K562 (cell line): ENCODE measurements at regions not wholly inside any gene's neighbourhood (a gene's known extent, or its start where the extent isn't known, plus 50 kb on each side); places are given as distances from the start of the nearest gene placed in this dataset.

Experiments used
- ATAC-seq: fragments of 200-7000 bp; cut with Tn5 transposase; 3 replicates; pipeline ENCODE4 v1.9.1; 2020; ENCODE audit warnings: moderate library complexity
- BruUV-seq: library from RNA; stranded (reverse); fragments of 400-500 nt; replicated peaks from 2 replicates; lab custom pipeline; 2021; lab: Mats Ljungman, UMichigan
- CTCF ChIA-PET: fragments of 300-600 bp; formaldehyde crosslinking; extraction: SDS; loops from one replicate; lab custom pipeline; 2021; ENCODE audit warnings: low intra/inter-chr PET ratio; lab: Yijun Ruan, JAX
- POLR2A ChIA-PET: fragments of 300-600, 350-650 bp; sonication (Branson Sonifier 250); formaldehyde crosslinking; extraction: SDS; loops from one replicate; lab custom pipeline; 2021; ENCODE audit warnings: antibody characterized with exemption, inconsistent platforms; lab: Yijun Ruan, JAX
- DNase-seq, 4 experiments: peaks; one replicate each; pipeline versions ENCODE4 v3.0.0 to v3.0.0-alpha.2; 2011 to 2018; ENCODE audit warnings: low spot score in 3 of 4, mixed read lengths in 3 of 4; ENCODE audit errors: extremely low read depth in 1 of 4
- FAIRE-seq: peaks from 2 replicates; lab custom pipeline; 2011; peaks lifted over from hg19 to GRCh38; lab: Jason Lieb, UNC
- H2AFZ ChIP-seq: 2 replicates; pipeline ENCODE4 v1.6.0; 2011; ENCODE audit warnings: low read depth, low read length, control low read depth, inconsistent platforms
- H3K27ac ChIP-seq: fragments of 200-600 bp; 3 replicates; pipeline ENCODE4 v1.8.0; 2011; ENCODE audit warnings: low read depth, mild to moderate bottlenecking, control low read depth, inconsistent platforms, low read length, moderate library complexity, mixed read lengths; ENCODE audit errors: extremely low read depth
- H3K27me3 ChIP-seq, 2 experiments: fragments of 300-600 bp in 1 of 2; 2 replicates in 1 of 2; 3 replicates in 1 of 2; pipeline versions ENCODE4 v1.6.0 to v1.8.0; 2011; ENCODE audit warnings: inconsistent platforms in 2 of 2, low read length in 2 of 2, mild to moderate bottlenecking in 1 of 2, mixed read lengths in 1 of 2, moderate library complexity in 1 of 2; ENCODE audit not compliant: control insufficient read depth in 2 of 2, insufficient read depth in 2 of 2
- H3K36me3 ChIP-seq: fragments of 300-600 bp; 3 replicates; pipeline ENCODE4 v1.8.0; 2011; ENCODE audit warnings: mild to moderate bottlenecking, low read length, inconsistent platforms; ENCODE audit not compliant: control insufficient read depth, insufficient read depth
- H3K4me1 ChIP-seq, 2 experiments: fragments of 200-600 bp in 1 of 2; replicated peaks in 1 of 2; 2 replicates in 1 of 2; 3 replicates in 1 of 2; pipeline versions ENCODE4 v1.5.1 to v1.8.0; 2011; ENCODE audit warnings: inconsistent platforms in 2 of 2, low read length in 2 of 2, mild to moderate bottlenecking in 1 of 2, mixed read lengths in 1 of 2, moderate library complexity in 1 of 2; ENCODE audit not compliant: control insufficient read depth in 2 of 2, insufficient read depth in 2 of 2
- H3K4me2 ChIP-seq: 2 replicates; pipeline ENCODE4 v1.6.1; 2011; ENCODE audit warnings: low read length, control low read depth, inconsistent platforms, mixed read lengths; ENCODE audit not compliant: insufficient read depth
- H3K4me3 ChIP-seq: fragments of 200-600 bp; sonication (generic), shearing (Covaris generic); 2 replicates; pipeline ENCODE4 v1.5.1; 2016; ENCODE audit warnings: control low read depth, inconsistent platforms
- H3K79me2 ChIP-seq: fragments of 200-600 bp; 3 replicates; pipeline ENCODE4 v1.8.0; 2011; ENCODE audit warnings: low read length, inconsistent platforms; ENCODE audit not compliant: control insufficient read depth, insufficient read depth
- H3K9ac ChIP-seq, 2 experiments: 2 replicates each; pipeline versions ENCODE4 v1.6.0 to v1.6.1; 2011; ENCODE audit warnings: low read depth in 2 of 2, low read length in 2 of 2, control low read depth in 1 of 2, inconsistent platforms in 1 of 2, mild to moderate bottlenecking in 1 of 2, mixed read lengths in 1 of 2; ENCODE audit not compliant: insufficient read depth in 1 of 2
- H3K9me1 ChIP-seq: one replicate; pipeline ENCODE4 v1.6.0; 2011; ENCODE audit warnings: inconsistent platforms, mild to moderate bottlenecking, low read length, moderate library complexity; ENCODE audit not compliant: control insufficient read depth, insufficient read depth
- H3K9me3 ChIP-seq: replicated peaks from 2 replicates; pipeline ENCODE4 v1.5.1; 2011; ENCODE audit warnings: low read depth, low read length, inconsistent platforms; ENCODE audit not compliant: control insufficient read depth, insufficient read depth
- H4K20me1 ChIP-seq: replicated peaks from 2 replicates; pipeline ENCODE4 v1.6.1; 2011; ENCODE audit warnings: low read length, inconsistent platforms, mixed read lengths; ENCODE audit not compliant: control insufficient read depth, insufficient read depth
- GABPB2 ChIP-seq: fragments of 250-450 bp; sonication (Bioruptor Pico); conservative IDR thresholded peaks from 2 replicates; pipeline ENCODE4 v1.5.1; 2021; ENCODE audit warnings: mild to moderate bottlenecking
- HIVEP1 ChIP-seq: fragments of 250-450 bp; sonication (Bioruptor Pico); IDR thresholded peaks from 2 replicates; pipeline ENCODE4 v1.4.0; 2020; ENCODE audit warnings: mild to moderate bottlenecking
- IRF2 ChIP-seq: sonication (generic); formaldehyde crosslinking; IDR thresholded peaks from 2 replicates; pipeline ENCODE4 v1.8.1; 2022; ENCODE audit warnings: mild to moderate bottlenecking, missing genetic modification reagents
- NR2F6 ChIP-seq: fragments of 450-650 bp; formaldehyde crosslinking; IDR thresholded peaks from 2 replicates; pipeline ENCODE4 v1.4.0; 2020; ENCODE audit warnings: mild to moderate bottlenecking
- POLR2B ChIP-seq: fragments of 450-650 bp; IDR thresholded peaks from 2 replicates; pipeline ENCODE4 v1.6.1; 2018; ENCODE audit warnings: low read depth; ENCODE audit not compliant: partially characterized antibody
- ZNF445 ChIP-seq: fragments of 250-450 bp; sonication (Bioruptor Pico); IDR thresholded peaks from 2 replicates; pipeline ENCODE4 v1.4.0; 2020; ENCODE audit warnings: low read depth, mild to moderate bottlenecking, moderate library complexity
- WGBS: fragments of 100-300 bp; shearing (Covaris generic); methylation state at CpG from one replicate; pipeline ENCODE4 v1.1.6; 2016; ENCODE audit warnings: low coverage, mixed read lengths; ENCODE audit not compliant: insufficient coverage; ENCODE audit errors: missing lambda C conversion rate; 5-methylcytosine and 5-hydroxymethylcytosine counted together
- in situ Hi-C: fragments of 300-500 bp; cut with MboI; formaldehyde crosslinking; loops from 4 replicates; pipeline ENCODE4 v1.15.0; 2018; ENCODE audit warnings: inconsistent platforms, mixed read lengths
- intact Hi-C: fragments of 100-400 bp; cut with micrococcal nuclease; formaldehyde crosslinking; loops from 2 replicates; pipeline ENCODE4 v1.14.2; 2022
- TF ChIP-seq, protein P1 (sequence below): sonication (generic); formaldehyde crosslinking; IDR thresholded peaks from 2 replicates; pipeline ENCODE4 v1.8.1; 2023; ENCODE audit warnings: mild to moderate bottlenecking, missing genetic modification reagents
- TF ChIP-seq, protein P2 (sequence below): fragments of 250-450 bp; sonication (Bioruptor Pico); IDR thresholded peaks from 2 replicates; pipeline ENCODE4 v1.6.1; 2021; ENCODE audit warnings: mild to moderate bottlenecking
- TF ChIP-seq, protein P3 (sequence below): fragments of 250-450 bp; sonication (Bioruptor Pico); IDR thresholded peaks from 2 replicates; pipeline ENCODE4 v1.5.0; 2021; ENCODE audit warnings: mild to moderate bottlenecking, moderate library complexity
- TF ChIP-seq, protein P4 (sequence below): IDR thresholded peaks from 2 replicates; pipeline ENCODE4 v1.6.1; 2014; ENCODE audit warnings: antibody characterized with exemption

DNA sequence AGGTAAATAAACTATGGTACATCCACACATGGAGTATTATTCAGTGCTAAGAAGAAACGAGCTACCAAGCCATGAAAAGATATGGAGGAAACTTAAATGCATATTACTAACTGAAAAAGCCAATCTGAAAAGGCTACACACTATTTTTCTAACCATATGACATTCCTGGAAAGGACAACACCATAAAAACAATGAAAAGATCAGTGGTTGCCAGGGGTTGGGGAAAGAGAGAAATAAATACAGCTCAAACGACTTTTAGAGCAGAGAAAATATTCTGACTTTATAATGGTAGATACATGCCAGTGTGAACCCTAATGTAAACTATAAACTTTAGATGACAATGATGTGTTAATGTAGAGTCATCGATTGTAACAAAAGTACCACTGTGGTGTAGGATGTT is 225.9 kb upstream of the BTBD3 start:
- H3K9me3 ChIP-seq, result no peaks in the 10 kb centered on the region
- ATAC-seq (no peak), FAIRE-seq (no peak), DNase-seq (no peak)
- no peaks in the 10 kb centered on the region for H3K79me2 ChIP-seq
- no peak overlapping the region for H3K4me3 ChIP-seq
- no peaks in the 10 kb centered on the region for H3K27me3 ChIP-seq
- no peaks in the 10 kb centered on the region for H3K9me1 ChIP-seq
- BruUV-seq, result no TSS peak
- TF ChIP-seq GABPB2 (CRISPR knock-in tag) (no peak), IRF2 (no peak)
- TF ChIP-seq, protein P1, sequence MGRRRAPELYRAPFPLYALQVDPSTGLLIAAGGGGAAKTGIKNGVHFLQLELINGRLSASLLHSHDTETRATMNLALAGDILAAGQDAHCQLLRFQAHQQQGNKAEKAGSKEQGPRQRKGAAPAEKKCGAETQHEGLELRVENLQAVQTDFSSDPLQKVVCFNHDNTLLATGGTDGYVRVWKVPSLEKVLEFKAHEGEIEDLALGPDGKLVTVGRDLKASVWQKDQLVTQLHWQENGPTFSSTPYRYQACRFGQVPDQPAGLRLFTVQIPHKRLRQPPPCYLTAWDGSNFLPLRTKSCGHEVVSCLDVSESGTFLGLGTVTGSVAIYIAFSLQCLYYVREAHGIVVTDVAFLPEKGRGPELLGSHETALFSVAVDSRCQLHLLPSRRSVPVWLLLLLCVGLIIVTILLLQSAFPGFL (CRISPR knock-in tag), result no peak
- no peak overlapping the region for H2AFZ ChIP-seq
- H3K4me2 ChIP-seq, result no peak overlapping the region
- H3K9ac ChIP-seq, result no peak overlapping the region
- H4K20me1 ChIP-seq, result no peaks in the 10 kb centered on the region
- WGBS, result 0% methylated on average over 3 of the region's 3 CpGs
- intact Hi-C loops, result no loop called here
- no peak overlapping the region for H3K27ac ChIP-seq
- no peaks in the 10 kb centered on the region for H3K36me3 ChIP-seq
- ChIA-PET POLR2A (no interaction called here), CTCF (no interaction called here)
- no peaks in the 10 kb centered on the region for H3K4me1 ChIP-seq
- in situ Hi-C loops, result no loop called here

DNA sequence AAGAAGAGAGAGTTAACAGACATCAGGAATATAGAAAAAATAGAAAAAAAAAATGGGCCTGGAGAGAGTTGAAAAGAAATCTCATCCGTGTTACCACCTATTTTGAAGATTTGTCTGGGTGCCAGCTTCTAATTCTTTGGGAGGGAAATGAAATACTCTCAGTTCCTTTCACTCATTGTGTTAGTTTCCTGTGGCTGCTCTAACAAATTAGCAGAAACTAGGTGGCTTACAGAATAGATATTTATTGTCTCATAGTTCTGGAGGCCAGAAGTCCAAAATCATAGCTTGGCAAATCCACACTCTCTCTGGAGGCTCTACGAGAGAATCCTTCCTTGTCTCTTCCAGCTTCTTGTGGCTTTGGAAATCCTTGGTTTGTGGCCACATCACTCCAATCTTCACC is 225.1 kb upstream of the BTBD3 start:
- no peaks in the 10 kb centered on the region for H4K20me1 ChIP-seq
- intact Hi-C loops, result no loop called here
- no peak overlapping the region for H2AFZ ChIP-seq
- H3K27me3 ChIP-seq, result no peaks in the 10 kb centered on the region
- no peaks in the 10 kb centered on the region for H3K9me3 ChIP-seq
- no peak overlapping the region for H3K9ac ChIP-seq
- ChIA-PET CTCF (no interaction called here), POLR2A (no interaction called here)
- ATAC-seq, result no peak
- H3K79me2 ChIP-seq, result no peaks in the 10 kb centered on the region
- no peaks in the 10 kb centered on the region for H3K9me1 ChIP-seq
- no peaks in the 10 kb centered on the region for H3K4me1 ChIP-seq
- no TSS peak for BruUV-seq
- in situ Hi-C loops, result no loop called here
- no peaks in the 10 kb centered on the region for H3K36me3 ChIP-seq
- no peak overlapping the region for H3K4me3 ChIP-seq
- WGBS, result 4% methylated on average over 2 of the region's 2 CpGs
- no peak for DNase-seq
- no peak for FAIRE-seq
- H3K4me2 ChIP-seq, result no peak overlapping the region
- H3K27ac ChIP-seq, result no peak overlapping the region
- TF ChIP-seq, protein P2, sequence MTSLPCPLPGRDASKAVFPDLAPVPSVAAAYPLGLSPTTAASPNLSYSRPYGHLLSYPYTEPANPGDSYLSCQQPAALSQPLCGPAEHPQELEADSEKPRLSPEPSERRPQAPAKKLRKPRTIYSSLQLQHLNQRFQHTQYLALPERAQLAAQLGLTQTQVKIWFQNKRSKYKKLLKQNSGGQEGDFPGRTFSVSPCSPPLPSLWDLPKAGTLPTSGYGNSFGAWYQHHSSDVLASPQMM (CRISPR knock-in tag), result no peak
- TF ChIP-seq NR2F6 (CRISPR knock-in tag) (no peak), HIVEP1 (CRISPR knock-in tag) (no peak), GABPB2 (CRISPR knock-in tag) (no peak), ZNF445 (CRISPR knock-in tag) (no peak), POLR2B (no peak)
- TF ChIP-seq, protein P3, sequence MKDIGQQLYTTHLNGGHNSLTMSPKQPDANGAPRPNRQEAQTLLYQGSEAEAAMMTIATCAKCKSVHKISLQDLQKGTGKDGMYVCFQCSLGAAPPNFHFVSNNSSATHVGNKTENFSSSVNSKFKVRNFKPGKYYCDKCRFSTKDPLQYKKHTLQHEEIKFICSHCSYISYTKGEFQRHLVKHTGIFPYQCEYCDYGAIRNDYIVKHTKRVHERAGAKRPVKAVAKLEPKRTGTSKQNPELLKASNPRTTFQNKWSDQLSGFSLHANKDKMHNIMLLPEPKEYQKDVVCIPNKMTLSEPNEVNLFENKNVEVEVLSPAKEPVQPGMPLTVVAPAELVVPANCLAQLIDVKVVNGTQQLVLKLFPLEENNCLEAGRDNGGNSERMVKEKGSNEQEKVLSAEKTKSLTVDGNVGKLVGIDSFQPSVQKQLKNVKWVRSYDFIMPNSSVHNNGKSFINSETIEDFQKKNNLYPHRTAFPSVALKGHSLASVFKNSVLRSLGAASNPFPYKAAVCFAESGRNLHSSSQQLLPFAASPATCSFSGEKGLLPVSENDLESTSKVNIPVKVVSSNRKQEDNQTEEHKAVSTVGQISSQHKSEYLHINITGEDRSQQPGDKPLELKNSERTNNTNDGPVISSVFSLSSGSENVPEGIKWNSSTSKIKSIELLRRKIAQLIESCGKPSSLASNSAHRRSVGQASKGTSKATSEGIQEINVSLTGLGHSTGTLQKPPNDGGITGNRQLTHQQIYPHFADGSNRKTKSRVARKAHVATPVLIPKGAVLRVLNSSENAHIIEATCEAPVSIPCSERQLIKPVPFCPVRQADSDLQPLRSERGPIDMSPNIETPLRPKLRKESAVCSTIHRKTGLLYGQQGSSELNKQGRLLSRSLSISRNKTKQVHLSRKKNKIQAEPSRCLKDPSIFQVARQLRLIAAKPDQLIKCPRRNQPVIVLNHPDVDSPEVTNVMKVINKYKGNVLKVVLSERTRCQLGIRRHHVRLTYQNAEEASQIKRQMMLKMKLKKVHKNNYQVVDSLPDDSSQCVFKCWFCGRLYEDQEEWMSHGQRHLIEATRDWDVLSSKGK (CRISPR knock-in tag), result no peak
- TF ChIP-seq, protein P4, sequence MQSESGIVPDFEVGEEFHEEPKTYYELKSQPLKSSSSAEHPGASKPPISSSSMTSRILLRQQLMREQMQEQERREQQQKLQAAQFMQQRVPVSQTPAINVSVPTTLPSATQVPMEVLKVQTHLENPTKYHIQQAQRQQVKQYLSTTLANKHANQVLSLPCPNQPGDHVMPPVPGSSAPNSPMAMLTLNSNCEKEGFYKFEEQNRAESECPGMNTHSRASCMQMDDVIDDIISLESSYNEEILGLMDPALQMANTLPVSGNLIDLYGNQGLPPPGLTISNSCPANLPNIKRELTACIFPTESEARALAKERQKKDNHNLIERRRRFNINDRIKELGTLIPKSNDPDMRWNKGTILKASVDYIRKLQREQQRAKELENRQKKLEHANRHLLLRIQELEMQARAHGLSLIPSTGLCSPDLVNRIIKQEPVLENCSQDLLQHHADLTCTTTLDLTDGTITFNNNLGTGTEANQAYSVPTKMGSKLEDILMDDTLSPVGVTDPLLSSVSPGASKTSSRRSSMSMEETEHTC, result no peak
